ENCODE measurements at regions not wholly inside any gene's neighbourhood (a gene's known extent, or its start where the extent isn't known, plus 50 kb on each side); places are given as distances from the start of the nearest gene placed in this dataset.

DNA sequence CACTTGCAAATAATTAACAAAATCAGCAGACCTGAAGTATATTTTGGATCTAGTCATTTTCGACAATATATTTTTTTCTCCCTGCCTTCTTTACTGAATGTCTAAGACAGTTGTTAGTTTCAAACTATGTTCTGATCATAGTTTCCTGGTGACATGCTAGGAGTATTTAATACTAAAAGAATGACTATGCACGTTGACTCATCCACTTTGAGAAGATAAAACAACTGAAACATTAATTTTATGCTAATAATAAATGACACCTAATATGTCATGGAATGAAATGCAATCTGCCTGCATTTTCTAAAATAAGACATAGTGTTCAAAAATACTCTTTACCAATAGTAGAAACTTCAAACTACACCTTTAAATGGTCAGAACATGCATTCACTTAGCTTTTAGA is 2123.7 kb upstream of the C9orf72 start:
- intact Hi-C loops (cut with micrococcal nuclease; ENCODE audit: unreplicated experiment) = no loop called here

DNA sequence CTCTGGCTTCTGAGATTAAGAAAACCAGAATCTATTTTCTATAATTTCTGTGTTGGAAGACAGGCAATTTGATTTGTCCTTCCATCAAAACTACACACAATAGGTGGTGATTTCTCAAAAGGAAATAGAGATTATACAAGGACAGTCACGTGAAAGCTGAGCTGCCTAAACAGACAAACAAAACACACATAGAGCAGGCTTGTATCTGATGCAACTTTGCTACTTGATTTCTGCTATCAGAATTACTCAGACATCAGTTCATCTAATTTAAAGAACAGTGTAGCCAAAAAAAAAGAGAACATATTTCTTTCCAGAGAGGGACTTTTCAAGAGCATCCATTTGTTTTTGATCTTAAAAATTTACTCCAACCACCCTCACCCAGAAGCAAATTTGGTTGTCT is 2128.3 kb upstream of the C9orf72 start:
- Histone ChIP-seq H3K4me1 (ENCODE audit: control insufficient read depth, insufficient read depth, low read length) (no peaks in the 10 kb centered on the region), H3K4me3 (ENCODE audit: low read depth in 2 of 2, low read length in 2 of 2) (no peak overlapping the region), H3K9me3 (ENCODE audit: control insufficient read depth, insufficient read depth, low read depth, low read length) (no peaks in the 10 kb centered on the region), H3K27ac (ENCODE audit: low read length) (no peak overlapping the region), H3K27me3 (ENCODE audit: control insufficient read depth, insufficient read depth, low read length) (no peaks in the 10 kb centered on the region), H3K36me3 (ENCODE audit: control insufficient read depth, insufficient read depth, low read length) (no peaks in the 10 kb centered on the region)
- intact Hi-C loops (cut with micrococcal nuclease; ENCODE audit: unreplicated experiment) = no loop called here
- ATAC-seq = no peak
- DNase-seq (ENCODE audit: low read depth, low spot score) = no peak
- ChIA-PET POLR2A (no interaction called here), CTCF (no interaction called here)
- TF ChIP-seq POLR2AphosphoS5 (IDR thresholded peaks at IDR 0.05; ENCODE audit: low read depth, low read length) = no peak
- TF ChIP-seq, protein P1, sequence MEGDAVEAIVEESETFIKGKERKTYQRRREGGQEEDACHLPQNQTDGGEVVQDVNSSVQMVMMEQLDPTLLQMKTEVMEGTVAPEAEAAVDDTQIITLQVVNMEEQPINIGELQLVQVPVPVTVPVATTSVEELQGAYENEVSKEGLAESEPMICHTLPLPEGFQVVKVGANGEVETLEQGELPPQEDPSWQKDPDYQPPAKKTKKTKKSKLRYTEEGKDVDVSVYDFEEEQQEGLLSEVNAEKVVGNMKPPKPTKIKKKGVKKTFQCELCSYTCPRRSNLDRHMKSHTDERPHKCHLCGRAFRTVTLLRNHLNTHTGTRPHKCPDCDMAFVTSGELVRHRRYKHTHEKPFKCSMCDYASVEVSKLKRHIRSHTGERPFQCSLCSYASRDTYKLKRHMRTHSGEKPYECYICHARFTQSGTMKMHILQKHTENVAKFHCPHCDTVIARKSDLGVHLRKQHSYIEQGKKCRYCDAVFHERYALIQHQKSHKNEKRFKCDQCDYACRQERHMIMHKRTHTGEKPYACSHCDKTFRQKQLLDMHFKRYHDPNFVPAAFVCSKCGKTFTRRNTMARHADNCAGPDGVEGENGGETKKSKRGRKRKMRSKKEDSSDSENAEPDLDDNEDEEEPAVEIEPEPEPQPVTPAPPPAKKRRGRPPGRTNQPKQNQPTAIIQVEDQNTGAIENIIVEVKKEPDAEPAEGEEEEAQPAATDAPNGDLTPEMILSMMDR (IDR thresholded peaks at IDR 0.05) = no peak
- TF ChIP-seq SIN3A (IDR thresholded peaks at IDR 0.05; ENCODE audit: borderline replicate concordance, insufficient read depth, low read depth, low read length) = no peak
- TF ChIP-seq, protein P2, sequence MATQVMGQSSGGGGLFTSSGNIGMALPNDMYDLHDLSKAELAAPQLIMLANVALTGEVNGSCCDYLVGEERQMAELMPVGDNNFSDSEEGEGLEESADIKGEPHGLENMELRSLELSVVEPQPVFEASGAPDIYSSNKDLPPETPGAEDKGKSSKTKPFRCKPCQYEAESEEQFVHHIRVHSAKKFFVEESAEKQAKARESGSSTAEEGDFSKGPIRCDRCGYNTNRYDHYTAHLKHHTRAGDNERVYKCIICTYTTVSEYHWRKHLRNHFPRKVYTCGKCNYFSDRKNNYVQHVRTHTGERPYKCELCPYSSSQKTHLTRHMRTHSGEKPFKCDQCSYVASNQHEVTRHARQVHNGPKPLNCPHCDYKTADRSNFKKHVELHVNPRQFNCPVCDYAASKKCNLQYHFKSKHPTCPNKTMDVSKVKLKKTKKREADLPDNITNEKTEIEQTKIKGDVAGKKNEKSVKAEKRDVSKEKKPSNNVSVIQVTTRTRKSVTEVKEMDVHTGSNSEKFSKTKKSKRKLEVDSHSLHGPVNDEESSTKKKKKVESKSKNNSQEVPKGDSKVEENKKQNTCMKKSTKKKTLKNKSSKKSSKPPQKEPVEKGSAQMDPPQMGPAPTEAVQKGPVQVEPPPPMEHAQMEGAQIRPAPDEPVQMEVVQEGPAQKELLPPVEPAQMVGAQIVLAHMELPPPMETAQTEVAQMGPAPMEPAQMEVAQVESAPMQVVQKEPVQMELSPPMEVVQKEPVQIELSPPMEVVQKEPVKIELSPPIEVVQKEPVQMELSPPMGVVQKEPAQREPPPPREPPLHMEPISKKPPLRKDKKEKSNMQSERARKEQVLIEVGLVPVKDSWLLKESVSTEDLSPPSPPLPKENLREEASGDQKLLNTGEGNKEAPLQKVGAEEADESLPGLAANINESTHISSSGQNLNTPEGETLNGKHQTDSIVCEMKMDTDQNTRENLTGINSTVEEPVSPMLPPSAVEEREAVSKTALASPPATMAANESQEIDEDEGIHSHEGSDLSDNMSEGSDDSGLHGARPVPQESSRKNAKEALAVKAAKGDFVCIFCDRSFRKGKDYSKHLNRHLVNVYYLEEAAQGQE (IDR thresholded peaks at IDR 0.05; ENCODE audit: insufficient read depth in 1 of 2, low read depth in 2 of 2, low read length in 1 of 2) = no peak
- no peak for TF ChIP-seq TCF7L2 (IDR thresholded peaks at IDR 0.05; ENCODE audit: low read depth, low read length)
- BruUV-seq (replicated peaks) = no TSS peak
- in situ Hi-C loops (cut with HindIII; ENCODE audit: low pct_unique_long_range_greater_than_20kb, low sequenced_read_pairs) = no loop called here

More for the DNA sequence above, 2123.7 kb upstream of the C9orf72 start:
- TF ChIP-seq TCF7L2 (IDR thresholded peaks at IDR 0.05; ENCODE audit: low read depth, low read length) = no peak
- TF ChIP-seq POLR2AphosphoS5 (IDR thresholded peaks at IDR 0.05; ENCODE audit: low read depth, low read length) = no peak
- no peak for TF ChIP-seq SIN3A (IDR thresholded peaks at IDR 0.05; ENCODE audit: borderline replicate concordance, insufficient read depth, low read depth, low read length)
- TF ChIP-seq, protein P2 (IDR thresholded peaks at IDR 0.05; ENCODE audit: insufficient read depth in 1 of 2, low read depth in 2 of 2, low read length in 1 of 2) = no peak
- TF ChIP-seq, protein P1 (IDR thresholded peaks at IDR 0.05) = no peak
- no peaks in the 10 kb centered on the region for H3K4me1 ChIP-seq (ENCODE audit: control insufficient read depth, insufficient read depth, low read length)
- ChIA-PET POLR2A (no interaction called here), CTCF (no interaction called here)
- no peaks in the 10 kb centered on the region for H3K36me3 ChIP-seq (ENCODE audit: control insufficient read depth, insufficient read depth, low read length)
- in situ Hi-C loops (cut with HindIII; ENCODE audit: low pct_unique_long_range_greater_than_20kb, low sequenced_read_pairs) = no loop called here
- DNase-seq (ENCODE audit: low read depth, low spot score) (no peak), ATAC-seq (no peak)
- no peaks in the 10 kb centered on the region for H3K27me3 ChIP-seq (ENCODE audit: control insufficient read depth, insufficient read depth, low read length)
- no peak overlapping the region for H3K27ac ChIP-seq (ENCODE audit: low read length)
- no peak overlapping the region for H3K4me3 ChIP-seq (ENCODE audit: low read depth in 2 of 2, low read length in 2 of 2)
- H3K9me3 ChIP-seq (ENCODE audit: control insufficient read depth, insufficient read depth, low read depth, low read length) = no peaks in the 10 kb centered on the region
- BruUV-seq (replicated peaks) = no TSS peak
